ENCODE measurements at regions not wholly inside any gene's neighbourhood (a gene's known extent, or its start where the extent isn't known, plus 50 kb on each side); places are given as distances from the start of the nearest gene placed in this dataset.

GRCh38 chr12:123071857-123072256 lies 79.0 kb downstream of the PITPNM2 start:
- no peak for DNase-seq (ENCODE audit: low read depth)
- H3K4me3 ChIP-seq (ENCODE audit: low read depth, low read length): no peak overlapping the region
- no peak for TF ChIP-seq CTCF (IDR thresholded peaks at IDR 0.05; ENCODE audit: control insufficient read depth, extremely low read depth, insufficient read depth)

GRCh38 chr12:123071099-123071800 lies 79.6 kb downstream of the PITPNM2 start:
- no peak for TF ChIP-seq CTCF (IDR thresholded peaks at IDR 0.05; ENCODE audit: control insufficient read depth, extremely low read depth, insufficient read depth)
- no peak for DNase-seq (ENCODE audit: low read depth)

GRCh38 chr12:123070267-123071081 lies 80.4 kb downstream of the PITPNM2 start:
- TF ChIP-seq CTCF (IDR thresholded peaks at IDR 0.05; ENCODE audit: control insufficient read depth, extremely low read depth, insufficient read depth): no peak
- no peak overlapping the region for H3K4me3 ChIP-seq (ENCODE audit: low read depth, low read length)
- no peak for DNase-seq (ENCODE audit: low read depth)

More at GRCh38 chr12:123071099-123071800, 79.6 kb downstream of the PITPNM2 start:
- H3K4me3 ChIP-seq (ENCODE audit: low read depth, low read length): no peak overlapping the region

- H3K4me3 ChIP-seq (ENCODE audit: low read depth, low read length): no peak overlapping the region
- TF ChIP-seq CTCF (IDR thresholded peaks at IDR 0.05; ENCODE audit: control insufficient read depth, extremely low read depth, insufficient read depth): no peak
- DNase-seq (ENCODE audit: low read depth): no peak
Observed at GRCh38 chr12:123069436-123070266, 81.2 kb downstream of the PITPNM2 start.

- DNase-seq (ENCODE audit: low read depth): no peak
- no peak overlapping the region for H3K4me3 ChIP-seq (ENCODE audit: low read depth, low read length)
- no peak for TF ChIP-seq CTCF (IDR thresholded peaks at IDR 0.05; ENCODE audit: control insufficient read depth, extremely low read depth, insufficient read depth)
Observed at GRCh38 chr12:123067654-123068053, 83.2 kb downstream of the PITPNM2 start.

GRCh38 chr12:123066384-123066710 lies 84.5 kb downstream of the PITPNM2 start:
- no peak for TF ChIP-seq CTCF (IDR thresholded peaks at IDR 0.05; ENCODE audit: control insufficient read depth, extremely low read depth, insufficient read depth)
- no peak overlapping the region for H3K4me3 ChIP-seq (ENCODE audit: low read depth, low read length)
- no peak for DNase-seq (ENCODE audit: low read depth)

All from LNCaP clone FGC (cell line).